IMR-90 (cell line): ENCODE measurements at regions not wholly inside any gene's neighbourhood (a gene's known extent, or its start where the extent isn't known, plus 50 kb on each side); places are given as distances from the start of the nearest gene placed in this dataset.

Experiments used
- ATAC-seq: fragments of 200-7000 bp; cut with Tn5 transposase; 2 replicates; pipeline ENCODE4 v1.9.1; 2020; ENCODE audit warnings: low read depth, mild to moderate bottlenecking, moderate library complexity
- BruUV-seq: library from RNA; stranded (reverse); fragments of 400-500 nt; replicated peaks from 2 replicates; lab custom pipeline; 2021; lab: Mats Ljungman, UMichigan
- CTCF ChIA-PET: fragments of 300-600 bp; formaldehyde crosslinking; extraction: SDS; loops from one replicate; lab custom pipeline; 2021; ENCODE audit warnings: antibody characterized with exemption; lab: Yijun Ruan, JAX
- POLR2A ChIA-PET: fragments of 300-600 bp; sonication (Branson Sonifier 250); formaldehyde crosslinking; loops from one replicate; lab custom pipeline; 2022; ENCODE audit warnings: antibody characterized with exemption; ENCODE audit not compliant: unreplicated experiment; lab: Charles Lee
- DNase-seq: peaks from one replicate; pipeline ENCODE4 v3.0.0; 2013
- H2AFZ ChIP-seq: replicated peaks from 2 replicates; pipeline ENCODE3; 2013; ENCODE audit warnings: low read length, mild to moderate bottlenecking; ENCODE audit not compliant: poor library complexity
- H2AK5ac ChIP-seq: 2 replicates; pipeline ENCODE4 v1.6.1; 2013; ENCODE audit warnings: low read depth, low read length, inconsistent platforms
- H2AK9ac ChIP-seq: replicated peaks from 2 replicates; pipeline ENCODE3; 2013; ENCODE audit warnings: mild to moderate bottlenecking, low read depth, low read length, moderate library complexity; ENCODE audit not compliant: poor library complexity
- H2BK120ac ChIP-seq: 2 replicates; pipeline ENCODE4 v1.6.1; 2013; ENCODE audit warnings: low read depth, low read length, inconsistent platforms
- H2BK15ac ChIP-seq: 3 replicates; pipeline ENCODE4 v1.6.1; 2013; ENCODE audit warnings: low read depth, low read length, inconsistent platforms
- H2BK20ac ChIP-seq: 2 replicates; pipeline ENCODE4 v1.6.1; 2013; ENCODE audit warnings: low read depth, mild to moderate bottlenecking, inconsistent platforms, low read length, moderate library complexity
- H2BK5ac ChIP-seq: 2 replicates; pipeline ENCODE4 v1.6.1; 2013; ENCODE audit warnings: mild to moderate bottlenecking, low read depth, low read length, inconsistent platforms; ENCODE audit not compliant: poor library complexity, severe bottlenecking
- H3K14ac ChIP-seq: replicated peaks from 2 replicates; pipeline ENCODE4 v1.6.1; 2013; ENCODE audit warnings: low read depth, low read length, inconsistent platforms
- H3K18ac ChIP-seq: 2 replicates; pipeline ENCODE4 v1.6.1; 2013; ENCODE audit warnings: low read depth, low read length, control low read depth
- H3K23ac ChIP-seq: 2 replicates; pipeline ENCODE4 v1.6.1; 2013; ENCODE audit warnings: low read depth, low read length, inconsistent platforms
- H3K27ac ChIP-seq: 2 replicates; pipeline ENCODE4 v1.5.1; 2013; ENCODE audit warnings: mild to moderate bottlenecking, control low read depth, low read length; ENCODE audit not compliant: insufficient read depth
- H3K27me3 ChIP-seq: 2 replicates; pipeline ENCODE4 v1.6.1; 2013; ENCODE audit warnings: low read length; ENCODE audit not compliant: control insufficient read depth, insufficient read depth
- H3K36me3 ChIP-seq: 2 replicates; pipeline ENCODE4 v1.6.1; 2013; ENCODE audit warnings: low read length, mixed read lengths; ENCODE audit not compliant: control insufficient read depth, insufficient read depth
- H3K4ac ChIP-seq: 2 replicates; pipeline ENCODE4 v1.6.1; 2013; ENCODE audit warnings: low read depth, low read length, inconsistent platforms
- H3K4me1 ChIP-seq: 2 replicates; pipeline ENCODE4 v1.6.1; 2013; ENCODE audit warnings: low read length, mixed read lengths; ENCODE audit not compliant: control insufficient read depth, insufficient read depth
- H3K4me2 ChIP-seq: 2 replicates; pipeline ENCODE4 v1.6.1; 2013; ENCODE audit warnings: low read depth, mild to moderate bottlenecking, control low read depth, low read length, moderate library complexity
- H3K4me3 ChIP-seq: 2 replicates; pipeline ENCODE4 v1.5.1; 2013; ENCODE audit warnings: low read depth, mild to moderate bottlenecking, control low read depth, low read length, moderate library complexity; ENCODE audit not compliant: insufficient read depth
- H3K56ac ChIP-seq: 2 replicates; pipeline ENCODE4 v1.6.1; 2013; ENCODE audit warnings: low read length, inconsistent platforms; ENCODE audit not compliant: insufficient read depth; ENCODE audit errors: extremely low read depth
- H3K79me1 ChIP-seq, 2 experiments: 2 replicates each; pipeline ENCODE4 v1.6.1; 2013; ENCODE audit warnings: low read length in 2 of 2, inconsistent platforms in 1 of 2, low read depth in 1 of 2
- H3K9ac ChIP-seq: 2 replicates; pipeline ENCODE4 v1.6.1; 2013; ENCODE audit warnings: low read depth, low read length, control low read depth
- H3K9me1 ChIP-seq: 2 replicates; pipeline ENCODE4 v1.6.1; 2013; ENCODE audit warnings: low read length, inconsistent platforms; ENCODE audit not compliant: insufficient read depth
- H3K9me3 ChIP-seq: 2 replicates; pipeline ENCODE4 v1.6.1; 2013; ENCODE audit warnings: low read length; ENCODE audit not compliant: control insufficient read depth, insufficient read depth
- H4K20me1 ChIP-seq: 2 replicates; pipeline ENCODE4 v1.6.1; 2013; ENCODE audit warnings: low read length, inconsistent platforms; ENCODE audit not compliant: insufficient read depth
- H4K5ac ChIP-seq: 2 replicates; pipeline ENCODE4 v1.6.1; 2013; ENCODE audit warnings: mild to moderate bottlenecking, low read depth, low read length, control low read depth
- H4K8ac ChIP-seq, 2 experiments: 2 replicates each; pipeline ENCODE4 v1.6.1; 2013; ENCODE audit warnings: low read depth in 2 of 2, low read length in 2 of 2, control low read depth in 1 of 2, inconsistent platforms in 1 of 2
- H4K91ac ChIP-seq: 2 replicates; pipeline ENCODE4 v1.6.1; 2013; ENCODE audit warnings: low read depth, low read length, inconsistent platforms; ENCODE audit not compliant: insufficient read depth
- WGBS, 2 experiments: methylation state at CpG; one replicate each; pipeline versions ENCODE4 v1.1.5 to v1.1.7; 2013; ENCODE audit warnings: missing lambda C conversion rate in 2 of 2; ENCODE audit not compliant: insufficient read length in 1 of 2; ENCODE audit errors: extremely low coverage in 2 of 2; 5-methylcytosine and 5-hydroxymethylcytosine counted together
- dilution Hi-C: fragments of 300-500 bp; cut with HindIII; formaldehyde crosslinking; loops from one replicate; pipeline ENCODE4 v1.14.3; 2018; ENCODE audit warnings: low sequenced_read_pairs; ENCODE audit not compliant: unreplicated experiment
- in situ Hi-C: fragments of 300-500 bp; cut with MboI; formaldehyde crosslinking; loops from 3 replicates; pipeline ENCODE4 v1.14.3; 2019; ENCODE audit warnings: low sequenced_read_pairs, inconsistent platforms, mixed read lengths
- intact Hi-C: fragments of 100-400 bp; cut with micrococcal nuclease; formaldehyde crosslinking; loops from 2 replicates; pipeline ENCODE4 v1.10.0; 2022
- TF ChIP-seq, protein P1 (sequence below): fragments of 150-350 bp; IDR thresholded peaks from 2 replicates; pipeline ENCODE4 v1.6.1; 2017; ENCODE audit warnings: mild to moderate bottlenecking, antibody characterized with exemption, low read length, low read depth

DNA sequence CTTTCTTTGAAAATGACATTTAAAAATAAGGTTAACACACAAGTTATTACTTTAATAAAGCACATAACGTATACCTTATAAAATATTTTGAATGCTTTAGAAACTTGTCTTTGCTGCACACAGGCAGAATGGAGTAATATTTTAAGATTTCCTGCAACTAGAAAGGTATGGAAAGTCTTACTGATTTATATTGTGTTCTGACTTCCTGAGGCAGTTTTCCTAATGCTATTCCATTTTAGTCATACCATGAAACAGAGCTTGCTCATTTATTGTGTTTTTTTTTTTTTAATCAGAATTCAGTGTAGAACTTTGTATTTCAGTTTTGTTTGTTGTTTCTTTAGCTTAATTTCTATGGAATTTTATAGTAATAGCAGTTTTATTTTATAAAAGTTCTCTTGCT, 60.9 kb upstream of the S1PR1 start:
- in situ Hi-C loops (no loop called here), dilution Hi-C loops (no loop called here), intact Hi-C loops (no loop called here)
- no peak overlapping the region for H3K4me2 ChIP-seq
- H3K9me1 ChIP-seq, result no peaks in the 10 kb centered on the region
- 0 out of 4 replicates have a peak overlapping the region, but pooled peaks of 1 of the 2 experiments have one; percentile 12 for H4K8ac ChIP-seq
- no peak overlapping the region for H3K23ac ChIP-seq
- no peaks in the 10 kb centered on the region for H3K27me3 ChIP-seq
- H2AK9ac ChIP-seq, result no peak overlapping the region
- WGBS, 2 experiments, result no CpG with 5 or more reads among the region's 1 CpG
- peaks cover 5% of the 10 kb centered on the region for H3K4me1 ChIP-seq
- H3K56ac ChIP-seq, result no peak overlapping the region
- no peaks in the 10 kb centered on the region for H3K79me1 ChIP-seq
- no peak overlapping the region for H2BK15ac ChIP-seq
- H4K20me1 ChIP-seq, result no peaks in the 10 kb centered on the region
- no peak overlapping the region for H3K4me3 ChIP-seq
- BruUV-seq, result no TSS peak
- no peak overlapping the region; the same call in 1 of the 2 replicates for H2BK120ac ChIP-seq
- no peak overlapping the region for H3K14ac ChIP-seq
- peak overlapping the region; percentile 31 for H2BK5ac ChIP-seq
- no peak overlapping the region for H3K27ac ChIP-seq
- ChIA-PET POLR2A (no interaction called here), CTCF (interaction anchor here (1.9 kb wide), 1 partner anchor 10 kb away, joined by 7 read pairs; no protein-coding TSS in a partner anchor)
- TF ChIP-seq, protein P1, sequence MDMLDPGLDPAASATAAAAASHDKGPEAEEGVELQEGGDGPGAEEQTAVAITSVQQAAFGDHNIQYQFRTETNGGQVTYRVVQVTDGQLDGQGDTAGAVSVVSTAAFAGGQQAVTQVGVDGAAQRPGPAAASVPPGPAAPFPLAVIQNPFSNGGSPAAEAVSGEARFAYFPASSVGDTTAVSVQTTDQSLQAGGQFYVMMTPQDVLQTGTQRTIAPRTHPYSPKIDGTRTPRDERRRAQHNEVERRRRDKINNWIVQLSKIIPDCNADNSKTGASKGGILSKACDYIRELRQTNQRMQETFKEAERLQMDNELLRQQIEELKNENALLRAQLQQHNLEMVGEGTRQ, result no peak
- H4K5ac ChIP-seq, result no peak overlapping the region
- H3K36me3 ChIP-seq, result no peaks in the 10 kb centered on the region
- no peak overlapping the region for H2AK5ac ChIP-seq
- no peak overlapping the region for H2BK20ac ChIP-seq
- H2AFZ ChIP-seq, result no peak overlapping the region
- no peak overlapping the region for H4K91ac ChIP-seq
- H3K9me3 ChIP-seq, result no peaks in the 10 kb centered on the region
- no peak overlapping the region for H3K9ac ChIP-seq
- H3K4ac ChIP-seq, result no peak overlapping the region
- no peak overlapping the region for H3K18ac ChIP-seq
- no peak for ATAC-seq
- DNase-seq, result no peak
